ENCODE measurements at regions not wholly inside any gene's neighbourhood (a gene's known extent, or its start where the extent isn't known, plus 50 kb on each side); places are given as distances from the start of the nearest gene placed in this dataset.

GRCh38 chr17:15048381-15048780, 216.7 kb downstream of the PMP22 start:
- H3K27me3 Mint-ChIP-seq (ENCODE audit: unreplicated experiment), result no peaks in the 10 kb centered on the region
- no peak for TF ChIP-seq CTCF (IDR thresholded peaks at IDR 0.05; ENCODE audit: partially characterized antibody, unreplicated experiment)
- H3K27ac Mint-ChIP-seq (ENCODE audit: unreplicated experiment), result no peak overlapping the region
- no peaks in the 10 kb centered on the region for H3K36me3 Mint-ChIP-seq (ENCODE audit: unreplicated experiment)
- H3K9me3 Mint-ChIP-seq (ENCODE audit: unreplicated experiment), result no peaks in the 10 kb centered on the region
- H3K4me1 Mint-ChIP-seq (ENCODE audit: low read depth, unreplicated experiment), result no peaks in the 10 kb centered on the region
- no peak overlapping the region for H3K4me3 Mint-ChIP-seq (ENCODE audit: unreplicated experiment)
- no peak for DNase-seq

GRCh38 chr17:15042311-15042710, 222.8 kb downstream of the PMP22 start:
- Mint-ChIP-seq H3K4me3 (ENCODE audit: unreplicated experiment) (no peak overlapping the region), H3K27me3 (ENCODE audit: unreplicated experiment) (no peaks in the 10 kb centered on the region), H3K27ac (ENCODE audit: unreplicated experiment) (no peak overlapping the region), H3K9me3 (ENCODE audit: unreplicated experiment) (no peaks in the 10 kb centered on the region), H3K36me3 (ENCODE audit: unreplicated experiment) (no peaks in the 10 kb centered on the region), H3K4me1 (ENCODE audit: low read depth, unreplicated experiment) (no peaks in the 10 kb centered on the region)
- no peak for DNase-seq
- TF ChIP-seq CTCF (IDR thresholded peaks at IDR 0.05; ENCODE audit: partially characterized antibody, unreplicated experiment), result no peak

GRCh38 chr17:15039366-15039765, 225.8 kb downstream of the PMP22 start:
- no peak for DNase-seq
- H3K27me3 Mint-ChIP-seq (ENCODE audit: unreplicated experiment), result no peaks in the 10 kb centered on the region
- no peak overlapping the region for H3K27ac Mint-ChIP-seq (ENCODE audit: unreplicated experiment)
- H3K4me3 Mint-ChIP-seq (ENCODE audit: unreplicated experiment), result no peak overlapping the region
- no peak for TF ChIP-seq CTCF (IDR thresholded peaks at IDR 0.05; ENCODE audit: partially characterized antibody, unreplicated experiment)
- H3K9me3 Mint-ChIP-seq (ENCODE audit: unreplicated experiment), result no peaks in the 10 kb centered on the region
- no peaks in the 10 kb centered on the region for H3K4me1 Mint-ChIP-seq (ENCODE audit: low read depth, unreplicated experiment)
- H3K36me3 Mint-ChIP-seq (ENCODE audit: unreplicated experiment), result no peaks in the 10 kb centered on the region

- H3K9me3 Mint-ChIP-seq (ENCODE audit: unreplicated experiment), result no peaks in the 10 kb centered on the region
- no peaks in the 10 kb centered on the region for H3K36me3 Mint-ChIP-seq (ENCODE audit: unreplicated experiment)
- H3K27ac Mint-ChIP-seq (ENCODE audit: unreplicated experiment), result no peak overlapping the region
- no peak for DNase-seq
- no peak overlapping the region for H3K4me3 Mint-ChIP-seq (ENCODE audit: unreplicated experiment)
- H3K4me1 Mint-ChIP-seq (ENCODE audit: low read depth, unreplicated experiment), result no peaks in the 10 kb centered on the region
- TF ChIP-seq CTCF (IDR thresholded peaks at IDR 0.05; ENCODE audit: partially characterized antibody, unreplicated experiment), result no peak
- no peaks in the 10 kb centered on the region for H3K27me3 Mint-ChIP-seq (ENCODE audit: unreplicated experiment)
Measured at GRCh38 chr17:15038656-15039055, 226.5 kb downstream of the PMP22 start.

- no peaks in the 10 kb centered on the region for H3K9me3 Mint-ChIP-seq (ENCODE audit: unreplicated experiment)
- no peak overlapping the region for H3K27ac Mint-ChIP-seq (ENCODE audit: unreplicated experiment)
- TF ChIP-seq CTCF (IDR thresholded peaks at IDR 0.05; ENCODE audit: partially characterized antibody, unreplicated experiment), result no peak
- H3K4me1 Mint-ChIP-seq (ENCODE audit: low read depth, unreplicated experiment), result no peaks in the 10 kb centered on the region
- no peak overlapping the region for H3K4me3 Mint-ChIP-seq (ENCODE audit: unreplicated experiment)
- DNase-seq, result no peak
- H3K36me3 Mint-ChIP-seq (ENCODE audit: unreplicated experiment), result no peaks in the 10 kb centered on the region
- H3K27me3 Mint-ChIP-seq (ENCODE audit: unreplicated experiment), result no peaks in the 10 kb centered on the region
Measured at GRCh38 chr17:15036238-15036637, 228.9 kb downstream of the PMP22 start.

All from glutamatergic neuron (in vitro differentiated cells).